PC-3 (cell line): ENCODE measurements at regions not wholly inside any gene's neighbourhood (a gene's known extent, or its start where the extent isn't known, plus 50 kb on each side); places are given as distances from the start of the nearest gene placed in this dataset.

Experiments
- ATAC-seq: fragments of 200-7000 bp; cut with Tn5 transposase; 2 replicates; pipeline ENCODE4 v1.9.1; 2020; ENCODE audit warnings: mild to moderate bottlenecking, moderate library complexity
- BruUV-seq: library from RNA; stranded (reverse); fragments of 400-500 nt; replicated peaks from 2 replicates; lab custom pipeline; 2021; lab: Mats Ljungman, UMichigan
- CTCF ChIA-PET: fragments of 300-600 bp; sonication (Branson Sonifier 250); formaldehyde crosslinking; loops from one replicate; lab custom pipeline; 2022; ENCODE audit warnings: antibody characterized with exemption; lab: Charles Lee
- POLR2A ChIA-PET: fragments of 300-600 bp; sonication (Branson Sonifier 250); formaldehyde crosslinking; loops from one replicate; lab custom pipeline; 2022; ENCODE audit warnings: antibody characterized with exemption; ENCODE audit not compliant: unreplicated experiment; lab: Charles Lee
- DNase-seq: peaks from one replicate; pipeline ENCODE4 v3.0.0-alpha.2; 2015
- H2AFZ ChIP-seq: fragments of 300-600 bp; sonication (generic); 2 replicates; pipeline ENCODE4 v1.6.0; 2016; ENCODE audit warnings: antibody characterized with exemption, low read length
- H3F3A ChIP-seq: fragments of 300-600 bp; sonication (generic); one replicate; pipeline ENCODE4 v1.6.0; 2017; ENCODE audit warnings: antibody characterized with exemption, low read length, control low read depth, mild to moderate bottlenecking; ENCODE audit not compliant: unreplicated experiment
- H3K27ac ChIP-seq: fragments of 300-600 bp; sonication (generic); 2 replicates; pipeline ENCODE4 v1.5.1; 2016; ENCODE audit warnings: mild to moderate bottlenecking, low read length
- H3K27me3 ChIP-seq: fragments of 300-600 bp; sonication (generic); 2 replicates; pipeline ENCODE4 v1.6.1; 2016; ENCODE audit warnings: low read length, mixed read lengths
- H3K36me3 ChIP-seq: fragments of 300-600 bp; sonication (generic); 2 replicates; pipeline ENCODE4 v1.6.1; 2016; ENCODE audit warnings: low read depth, mixed run types, low read length, mixed read lengths
- H3K4me1 ChIP-seq: fragments of 300-600 bp; sonication (generic); 2 replicates; pipeline ENCODE4 v1.5.1; 2016; ENCODE audit warnings: low read length; ENCODE audit not compliant: insufficient read depth
- H3K4me2 ChIP-seq: fragments of 300-600 bp; sonication (generic); 2 replicates; pipeline ENCODE4 v1.6.0; 2016; ENCODE audit warnings: low read length
- H3K4me3 ChIP-seq: fragments of 300-600 bp; sonication (generic); 2 replicates; pipeline ENCODE4 v1.5.1; 2016; ENCODE audit warnings: mild to moderate bottlenecking, low read length, mixed read lengths
- H3K79me2 ChIP-seq: fragments of 300-600 bp; sonication (generic); 2 replicates; pipeline ENCODE4 v1.6.1; 2017; ENCODE audit warnings: low read length, mixed read lengths
- H3K9ac ChIP-seq: fragments of 300-600 bp; sonication (generic); 2 replicates; pipeline ENCODE4 v1.6.0; 2016; ENCODE audit warnings: mild to moderate bottlenecking, low read length
- H3K9me2 ChIP-seq: fragments of 300-600 bp; sonication (generic); replicated peaks from 2 replicates; pipeline ENCODE4 v1.6.1; 2016; ENCODE audit warnings: mixed run types, low read length, mixed read lengths
- H3K9me3 ChIP-seq: fragments of 300-600 bp; sonication (generic); 2 replicates; pipeline ENCODE4 v1.6.1; 2016; ENCODE audit warnings: low read length, mixed read lengths
- H4K20me1 ChIP-seq: fragments of 300-600 bp; sonication (generic); 2 replicates; pipeline ENCODE4 v1.6.1; 2016; ENCODE audit warnings: low read length, mixed read lengths
- CTCF ChIP-seq: fragments of 300-600 bp; sonication (generic); conservative IDR thresholded peaks from 2 replicates; pipeline ENCODE4 v1.5.1; 2017; ENCODE audit warnings: antibody characterized with exemption, low read depth, mild to moderate bottlenecking, low read length
- EZH2 ChIP-seq: fragments of 300-600 bp; sonication (generic); IDR thresholded peaks from one replicate; pipeline ENCODE4 v1.6.1; 2017; ENCODE audit warnings: antibody characterized with exemption, mild to moderate bottlenecking, low read length; ENCODE audit not compliant: unreplicated experiment
- EZH2phosphoT487 ChIP-seq: fragments of 300-600 bp; sonication (generic); IDR thresholded peaks from 2 replicates; pipeline ENCODE4 v1.6.1; 2018; ENCODE audit warnings: mild to moderate bottlenecking, antibody characterized with exemption, low read length, borderline replicate concordance
- intact Hi-C: fragments of 100-400 bp; cut with micrococcal nuclease; formaldehyde crosslinking; loops from 2 replicates; pipeline ENCODE4 v1.9.0; 2023

GRCh38 chrX:65948103-65948502 is 91.8 kb downstream of the VSIG4 start:
- TF ChIP-seq CTCF: no peak
- no peak for TF ChIP-seq EZH2
- no peak for TF ChIP-seq EZH2phosphoT487

GRCh38 chrX:65941775-65942174 is 98.1 kb downstream of the VSIG4 start:
- Histone ChIP-seq H3K9me3 (no peaks in the 10 kb centered on the region), H3K36me3 (no peaks in the 10 kb centered on the region), H3F3A (no peaks in the 10 kb centered on the region), H3K79me2 (no peaks in the 10 kb centered on the region), H2AFZ (no peak overlapping the region), H3K27me3 (no peaks in the 10 kb centered on the region), H4K20me1 (no peaks in the 10 kb centered on the region), H3K9ac (no peak overlapping the region), H3K27ac (no peak overlapping the region), H3K4me1 (no peaks in the 10 kb centered on the region), H3K4me2 (no peak overlapping the region), H3K9me2 (no peaks in the 10 kb centered on the region), H3K4me3 (no peak overlapping the region)
- no TSS peak for BruUV-seq
- ATAC-seq (no peak), DNase-seq (no peak)
- intact Hi-C loops: no loop called here
- ChIA-PET CTCF (no interaction called here), POLR2A (no interaction called here)
- no peak for TF ChIP-seq EZH2phosphoT487
- TF ChIP-seq EZH2: no peak
- no peak for TF ChIP-seq CTCF

More at GRCh38 chrX:65948103-65948502, 91.8 kb downstream of the VSIG4 start:
- H3K36me3 ChIP-seq: no peaks in the 10 kb centered on the region
- no peak overlapping the region for H3K9ac ChIP-seq
- no TSS peak for BruUV-seq
- H3F3A ChIP-seq: no peaks in the 10 kb centered on the region
- H3K27ac ChIP-seq: no peak overlapping the region
- H3K27me3 ChIP-seq: 0 out of 2 replicates have a peak, but pooled peaks cover 5% of the 10 kb centered on the region
- ChIA-PET POLR2A (no interaction called here), CTCF (no interaction called here)
- H3K4me2 ChIP-seq: no peak overlapping the region
- no peaks in the 10 kb centered on the region for H3K4me1 ChIP-seq
- intact Hi-C loops: no loop called here
- DNase-seq (no peak), ATAC-seq (no peak)
- H4K20me1 ChIP-seq: no peaks in the 10 kb centered on the region
- H3K9me3 ChIP-seq: no peaks in the 10 kb centered on the region
- H3K79me2 ChIP-seq: no peaks in the 10 kb centered on the region
- no peak overlapping the region for H3K4me3 ChIP-seq
- H2AFZ ChIP-seq: no peak overlapping the region
- no peaks in the 10 kb centered on the region for H3K9me2 ChIP-seq

- peak overlapping the region; percentile 37; the same call in 1 of the 2 replicates for H3K4me2 ChIP-seq
- BruUV-seq: no TSS peak
- no peak for TF ChIP-seq EZH2
- TF ChIP-seq CTCF: no peak
- TF ChIP-seq EZH2phosphoT487: no peak
- no peak overlapping the region for H3K4me3 ChIP-seq
- H2AFZ ChIP-seq: no peak overlapping the region
- ChIA-PET POLR2A (interaction anchor here (0.6 kb wide), 1 partner anchor 337 kb away, joined by 5 read pairs; no protein-coding TSS in a partner anchor), CTCF (no interaction called here)
- 0 out of 2 replicates have a peak, but pooled peaks cover 7% of the 10 kb centered on the region for H3K9me3 ChIP-seq
- H3K27me3 ChIP-seq: no peaks in the 10 kb centered on the region
- intact Hi-C loops: no loop called here
- DNase-seq: peak; percentile 37
- H3K79me2 ChIP-seq: no peaks in the 10 kb centered on the region
- H3K4me1 ChIP-seq: peaks cover 6% of the 10 kb centered on the region; the same call in 1 of the 2 replicates
- peak; percentile 48 for ATAC-seq
- H3K27ac ChIP-seq: peak overlapping the region; percentile 94
- H3K9me2 ChIP-seq: no peaks in the 10 kb centered on the region
- peaks cover 5% of the 10 kb centered on the region for H3F3A ChIP-seq
- peak overlapping the region; percentile 45; the same call in 1 of the 2 replicates for H3K9ac ChIP-seq
- peaks cover 7% of the 10 kb centered on the region; the same call in 1 of the 2 replicates for H3K36me3 ChIP-seq
- H4K20me1 ChIP-seq: no peaks in the 10 kb centered on the region
Observed at GRCh38 chrX:65933085-65933589, 106.7 kb downstream of the VSIG4 start.
